OCI-LY7 (cell line): ENCODE measurements at regions not wholly inside any gene's neighbourhood (a gene's known extent, or its start where the extent isn't known, plus 50 kb on each side); places are given as distances from the start of the nearest gene placed in this dataset.

ENCODE experiments used
- BruUV-seq: library from RNA; stranded (reverse); fragments of 400-500 nt; replicated peaks from 2 replicates; lab custom pipeline; 2021; lab: Mats Ljungman, UMichigan
- CTCF ChIA-PET: fragments of 300-600 bp; sonication (Branson Sonifier 250); formaldehyde crosslinking; loops from one replicate; lab custom pipeline; 2022; ENCODE audit warnings: antibody characterized with exemption; ENCODE audit not compliant: unreplicated experiment; lab: Charles Lee
- POLR2A ChIA-PET: fragments of 300-600 bp; sonication (Branson Sonifier 250); formaldehyde crosslinking; loops from one replicate; lab custom pipeline; 2022; ENCODE audit warnings: antibody characterized with exemption; lab: Charles Lee
- DNase-seq: peaks from one replicate; pipeline ENCODE4 v3.0.0-alpha.2; 2015; ENCODE audit warnings: low spot score
- H2AFZ ChIP-seq: fragments of 200-600 bp; sonication (generic), shearing (Covaris generic); 2 replicates; pipeline ENCODE4 v1.6.1; 2014; ENCODE audit warnings: mild to moderate bottlenecking, antibody characterized with exemption, low read length, moderate library complexity
- H3K27ac ChIP-seq: fragments of 200-600 bp; sonication (generic); 2 replicates; pipeline ENCODE4 v1.5.1; 2014; ENCODE audit warnings: mixed run types, low read depth, mild to moderate bottlenecking, moderate library complexity, low read length, inconsistent platforms; ENCODE audit not compliant: poor library complexity, severe bottlenecking
- H3K36me3 ChIP-seq: fragments of 200-600 bp; sonication (generic); 2 replicates; pipeline ENCODE4 v1.6.1; 2014; ENCODE audit warnings: mild to moderate bottlenecking, antibody characterized with exemption, low read length, moderate library complexity, mixed read lengths; ENCODE audit not compliant: insufficient read depth
- H3K4me1 ChIP-seq: fragments of 200-600 bp; sonication (generic); 2 replicates; pipeline ENCODE4 v1.5.1; 2014; ENCODE audit warnings: mild to moderate bottlenecking, low read length; ENCODE audit not compliant: insufficient read depth, poor library complexity, severe bottlenecking
- H3K4me2 ChIP-seq: fragments of 200-600 bp; sonication (generic); 2 replicates; pipeline ENCODE4 v1.6.1; 2014; ENCODE audit warnings: mild to moderate bottlenecking, low read length
- H3K4me3 ChIP-seq: fragments of 200-600 bp; sonication (generic); 2 replicates; pipeline ENCODE4 v1.5.1; 2014; ENCODE audit warnings: mild to moderate bottlenecking, low read depth, low read length; ENCODE audit not compliant: poor library complexity, severe bottlenecking
- H3K79me2 ChIP-seq: fragments of 200-600 bp; sonication (generic); 2 replicates; pipeline ENCODE4 v1.6.1; 2016; ENCODE audit warnings: low read depth, mild to moderate bottlenecking, low read length, moderate library complexity, mixed read lengths; ENCODE audit not compliant: insufficient read depth
- H3K9me2 ChIP-seq: fragments of 200-600 bp; sonication (generic); 2 replicates; pipeline ENCODE4 v1.6.1; 2016; ENCODE audit warnings: mild to moderate bottlenecking, low read length, mixed read lengths; ENCODE audit not compliant: insufficient read depth
- H3K9me3 ChIP-seq: fragments of 200-600 bp; sonication (generic); 2 replicates; pipeline ENCODE4 v1.6.1; 2014; ENCODE audit warnings: mild to moderate bottlenecking, mixed run types, low read length, mixed read lengths
- H4K20me1 ChIP-seq: fragments of 200-600 bp; sonication (generic); 2 replicates; pipeline ENCODE4 v1.6.1; 2014; ENCODE audit warnings: mild to moderate bottlenecking, antibody characterized with exemption, low read length, moderate library complexity, mixed read lengths; ENCODE audit not compliant: insufficient read depth
- CTCF ChIP-seq: fragments of 200-600 bp; sonication (generic); conservative IDR thresholded peaks from 2 replicates; pipeline ENCODE4 v1.5.1; 2014; ENCODE audit warnings: mild to moderate bottlenecking, antibody characterized with exemption, low read length, moderate library complexity, mixed read lengths
- EZH2phosphoT487 ChIP-seq: fragments of 200-600 bp; sonication (generic); IDR thresholded peaks from 2 replicates; pipeline ENCODE4 v1.6.1; 2018; ENCODE audit warnings: low read depth, borderline replicate concordance, mild to moderate bottlenecking, mixed run types, antibody characterized with exemption, low read length, moderate library complexity, mixed read lengths
- intact Hi-C: fragments of 100-400 bp; cut with micrococcal nuclease; formaldehyde crosslinking; loops from one replicate; pipeline ENCODE4 v1.10.0; 2022; ENCODE audit not compliant: unreplicated experiment

- no TSS peak for BruUV-seq
- Histone ChIP-seq H3K36me3 (no peaks in the 10 kb centered on the region), H4K20me1 (no peaks in the 10 kb centered on the region), H3K79me2 (no peaks in the 10 kb centered on the region), H3K4me3 (no peak overlapping the region), H3K27ac (no peak overlapping the region), H3K4me1 (no peaks in the 10 kb centered on the region), H3K9me2 (no peaks in the 10 kb centered on the region), H3K9me3 (no peaks in the 10 kb centered on the region), H2AFZ (no peak overlapping the region), H3K4me2 (no peak overlapping the region)
- intact Hi-C loops: loop anchor here (10.0 kb wide), 1 partner anchor 364 kb away; no protein-coding TSS in a partner anchor
- CTCF ChIA-PET: no interaction called here
- no peak for DNase-seq
- POLR2A ChIA-PET: no interaction called here
- TF ChIP-seq CTCF (no peak), EZH2phosphoT487 (no peak)
Measured at GRCh38 chr16:52921104-52921503, 131.6 kb downstream of the CHD9NB start.

GRCh38 chr16:52920331-52920730 lies 132.4 kb downstream of the CHD9NB start:
- Histone ChIP-seq H3K9me3 (no peaks in the 10 kb centered on the region), H3K9me2 (no peaks in the 10 kb centered on the region), H3K4me3 (no peak overlapping the region), H3K4me1 (no peaks in the 10 kb centered on the region), H2AFZ (no peak overlapping the region), H3K36me3 (no peaks in the 10 kb centered on the region), H3K4me2 (no peak overlapping the region), H3K27ac (no peak overlapping the region), H3K79me2 (no peaks in the 10 kb centered on the region), H4K20me1 (no peaks in the 10 kb centered on the region)
- intact Hi-C loops: loop anchor here (10.0 kb wide), 1 partner anchor 364 kb away; no protein-coding TSS in a partner anchor
- ChIA-PET CTCF (no interaction called here), POLR2A (no interaction called here)
- no TSS peak for BruUV-seq
- no peak for DNase-seq
- TF ChIP-seq CTCF: no peak
- TF ChIP-seq EZH2phosphoT487: no peak

GRCh38 chr16:52914428-52914827 lies 138.3 kb downstream of the CHD9NB start:
- no peaks in the 10 kb centered on the region for H3K36me3 ChIP-seq
- no peak overlapping the region for H3K27ac ChIP-seq
- ChIA-PET CTCF (no interaction called here), POLR2A (interaction anchor here (0.6 to 0.8 kb wide), 2 partner anchors 20 to 918 kb away, joined by 3 to 4 read pairs; no protein-coding TSS in a partner anchor)
- H3K9me2 ChIP-seq: no peaks in the 10 kb centered on the region
- H3K4me1 ChIP-seq: no peaks in the 10 kb centered on the region
- no peak for DNase-seq
- no TSS peak for BruUV-seq
- H3K9me3 ChIP-seq: no peaks in the 10 kb centered on the region
- no peak overlapping the region for H3K4me3 ChIP-seq
- H3K79me2 ChIP-seq: no peaks in the 10 kb centered on the region
- TF ChIP-seq EZH2phosphoT487: no peak
- TF ChIP-seq CTCF: no peak
- intact Hi-C loops: no loop called here
- H4K20me1 ChIP-seq: no peaks in the 10 kb centered on the region
- H2AFZ ChIP-seq: no peak overlapping the region
- H3K4me2 ChIP-seq: no peak overlapping the region
